ENCODE measurements at regions not wholly inside any gene's neighbourhood (a gene's known extent, or its start where the extent isn't known, plus 50 kb on each side); places are given as distances from the start of the nearest gene placed in this dataset.

DNA sequence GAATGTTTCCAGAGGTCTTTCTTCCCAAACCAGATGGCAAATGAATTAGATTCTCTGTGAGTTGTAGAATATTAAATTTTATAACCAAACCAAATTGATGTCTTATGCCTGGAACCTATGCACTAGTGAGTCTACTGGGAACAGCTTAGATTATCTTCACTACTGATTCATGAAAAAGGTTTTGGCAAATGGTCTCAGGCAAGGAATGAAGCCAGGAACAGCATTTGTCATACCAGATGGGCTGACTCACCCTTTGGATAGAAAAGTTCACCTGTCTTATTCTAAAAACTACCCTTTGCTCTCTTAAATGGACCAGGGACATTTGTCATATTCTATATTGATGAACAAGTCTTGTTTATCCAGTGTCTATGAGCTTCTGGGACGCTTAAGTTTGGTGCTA is 135.4 kb upstream of the ECI2 start:
- Histone ChIP-seq H3K27ac (no peak overlapping the region), H3K27me3 (no peaks in the 10 kb centered on the region), H3K9me3 (no peaks in the 10 kb centered on the region), H3K4me1 (no peaks in the 10 kb centered on the region), H3K4me3 (no peak overlapping the region), H3K36me3 (no peaks in the 10 kb centered on the region)
- TF ChIP-seq, protein P1, sequence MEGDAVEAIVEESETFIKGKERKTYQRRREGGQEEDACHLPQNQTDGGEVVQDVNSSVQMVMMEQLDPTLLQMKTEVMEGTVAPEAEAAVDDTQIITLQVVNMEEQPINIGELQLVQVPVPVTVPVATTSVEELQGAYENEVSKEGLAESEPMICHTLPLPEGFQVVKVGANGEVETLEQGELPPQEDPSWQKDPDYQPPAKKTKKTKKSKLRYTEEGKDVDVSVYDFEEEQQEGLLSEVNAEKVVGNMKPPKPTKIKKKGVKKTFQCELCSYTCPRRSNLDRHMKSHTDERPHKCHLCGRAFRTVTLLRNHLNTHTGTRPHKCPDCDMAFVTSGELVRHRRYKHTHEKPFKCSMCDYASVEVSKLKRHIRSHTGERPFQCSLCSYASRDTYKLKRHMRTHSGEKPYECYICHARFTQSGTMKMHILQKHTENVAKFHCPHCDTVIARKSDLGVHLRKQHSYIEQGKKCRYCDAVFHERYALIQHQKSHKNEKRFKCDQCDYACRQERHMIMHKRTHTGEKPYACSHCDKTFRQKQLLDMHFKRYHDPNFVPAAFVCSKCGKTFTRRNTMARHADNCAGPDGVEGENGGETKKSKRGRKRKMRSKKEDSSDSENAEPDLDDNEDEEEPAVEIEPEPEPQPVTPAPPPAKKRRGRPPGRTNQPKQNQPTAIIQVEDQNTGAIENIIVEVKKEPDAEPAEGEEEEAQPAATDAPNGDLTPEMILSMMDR (IDR thresholded peaks at IDR 0.05): no peak
- no peak for DNase-seq (ENCODE audit: low spot score)

- Histone ChIP-seq H3K4me3 (no peak overlapping the region), H3K27me3 (no peaks in the 10 kb centered on the region), H3K4me1 (no peaks in the 10 kb centered on the region), H3K9me3 (no peaks in the 10 kb centered on the region), H3K27ac (no peak overlapping the region), H3K36me3 (no peaks in the 10 kb centered on the region)
- TF ChIP-seq, protein P1 (IDR thresholded peaks at IDR 0.05): no peak
- no peak for DNase-seq (ENCODE audit: low spot score)
Observed at GRCh38 chr6:4270001-4270400, 134.6 kb upstream of the ECI2 start.

DNA sequence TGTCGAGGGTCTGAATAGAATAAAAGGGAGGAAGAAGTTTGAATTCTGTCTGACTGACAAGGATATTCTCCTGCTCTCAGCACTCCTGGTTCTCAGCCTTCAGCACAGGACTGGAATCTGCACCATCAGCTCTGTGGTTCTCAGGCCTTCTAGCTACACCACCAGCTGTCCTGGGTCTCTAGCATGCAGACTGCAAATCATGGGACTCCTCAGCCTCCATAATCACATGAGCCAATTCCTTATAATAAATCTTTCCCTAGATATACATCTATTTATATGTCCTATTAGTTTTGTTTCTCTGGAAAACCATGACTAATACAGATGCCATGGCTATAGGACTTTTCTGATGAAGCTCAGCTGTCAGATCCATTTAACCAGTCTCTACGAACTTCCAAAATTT is 132.8 kb upstream of the ECI2 start:
- Histone ChIP-seq H3K9me3 (no peaks in the 10 kb centered on the region), H3K36me3 (no peaks in the 10 kb centered on the region), H3K4me3 (no peak overlapping the region), H3K4me1 (no peaks in the 10 kb centered on the region), H3K27ac (no peak overlapping the region), H3K27me3 (no peaks in the 10 kb centered on the region)
- TF ChIP-seq, protein P1 (IDR thresholded peaks at IDR 0.05): no peak
- no peak for DNase-seq (ENCODE audit: low spot score)

DNA sequence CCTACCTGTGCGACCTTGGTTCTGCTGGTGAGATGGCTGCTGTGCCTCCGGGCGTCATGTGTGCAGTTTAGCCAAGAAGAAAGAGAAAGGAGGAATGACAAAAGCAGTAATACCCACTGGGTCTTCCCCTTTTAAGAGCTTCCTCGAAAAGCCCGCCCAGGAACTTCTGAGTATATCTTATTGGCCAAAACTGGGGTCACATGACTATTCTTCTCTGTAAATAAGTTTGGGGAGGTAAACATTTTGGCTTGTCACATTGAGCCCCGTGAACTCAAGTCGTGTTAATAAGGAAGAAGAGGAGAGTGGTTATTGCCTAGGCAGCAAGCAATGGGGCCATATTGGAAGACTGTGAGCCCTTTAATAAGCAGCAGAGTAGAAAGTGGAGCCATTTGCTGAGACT is 130.4 kb upstream of the ECI2 start:
- H3K27me3 ChIP-seq: no peaks in the 10 kb centered on the region
- H3K36me3 ChIP-seq: no peaks in the 10 kb centered on the region
- H3K27ac ChIP-seq: no peak overlapping the region
- TF ChIP-seq, protein P1 (IDR thresholded peaks at IDR 0.05): no peak
- no peaks in the 10 kb centered on the region for H3K4me1 ChIP-seq
- no peak overlapping the region for H3K4me3 ChIP-seq
- DNase-seq (ENCODE audit: low spot score): no peak
- no peaks in the 10 kb centered on the region for H3K9me3 ChIP-seq

DNA sequence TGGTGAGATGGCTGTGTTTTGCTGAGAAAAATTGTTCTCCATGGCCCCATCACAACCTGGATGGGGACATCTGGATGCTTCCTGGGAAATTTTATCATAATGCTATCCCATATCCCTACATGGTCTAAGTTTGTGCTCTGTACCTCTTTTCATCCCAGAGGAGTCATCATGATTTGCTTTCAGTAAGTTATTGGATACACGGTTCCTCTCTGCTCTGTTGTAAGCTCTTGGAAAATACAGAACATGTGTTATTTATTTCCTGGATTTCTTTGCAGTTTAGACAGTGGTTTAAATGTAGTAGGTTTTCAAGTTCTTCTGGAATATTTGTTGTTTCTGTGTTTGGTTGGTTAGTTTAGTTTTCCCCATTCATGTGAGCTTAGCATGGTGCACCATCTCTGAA is 129.2 kb upstream of the ECI2 start:
- Histone ChIP-seq H3K36me3 (no peaks in the 10 kb centered on the region), H3K4me1 (no peaks in the 10 kb centered on the region), H3K27ac (no peak overlapping the region), H3K9me3 (no peaks in the 10 kb centered on the region), H3K4me3 (no peak overlapping the region), H3K27me3 (no peaks in the 10 kb centered on the region)
- DNase-seq (ENCODE audit: low spot score): no peak
- TF ChIP-seq, protein P1 (IDR thresholded peaks at IDR 0.05): no peak

GRCh38 chr6:4264081-4264480 is 128.7 kb upstream of the ECI2 start:
- Histone ChIP-seq H3K4me3 (no peak overlapping the region), H3K36me3 (no peaks in the 10 kb centered on the region), H3K27ac (no peak overlapping the region), H3K27me3 (no peaks in the 10 kb centered on the region), H3K9me3 (no peaks in the 10 kb centered on the region), H3K4me1 (no peaks in the 10 kb centered on the region)
- DNase-seq (ENCODE audit: low spot score): no peak
- TF ChIP-seq, protein P1 (IDR thresholded peaks at IDR 0.05): no peak

All from right atrium auricular region (tissue), 2 donors.